IMR-90 (cell line): ENCODE measurements at regions not wholly inside any gene's neighbourhood (a gene's known extent, or its start where the extent isn't known, plus 50 kb on each side); places are given as distances from the start of the nearest gene placed in this dataset.

Experiments used
- ATAC-seq: fragments of 200-7000 bp; cut with Tn5 transposase; 2 replicates; pipeline ENCODE4 v1.9.1; 2020; ENCODE audit warnings: low read depth, mild to moderate bottlenecking, moderate library complexity
- BruUV-seq: library from RNA; stranded (reverse); fragments of 400-500 nt; replicated peaks from 2 replicates; lab custom pipeline; 2021; lab: Mats Ljungman, UMichigan
- CTCF ChIA-PET: fragments of 300-600 bp; formaldehyde crosslinking; extraction: SDS; loops from one replicate; lab custom pipeline; 2021; ENCODE audit warnings: antibody characterized with exemption; lab: Yijun Ruan, JAX
- POLR2A ChIA-PET: fragments of 300-600 bp; sonication (Branson Sonifier 250); formaldehyde crosslinking; loops from one replicate; lab custom pipeline; 2022; ENCODE audit warnings: antibody characterized with exemption; ENCODE audit not compliant: unreplicated experiment; lab: Charles Lee
- DNase-seq: peaks from one replicate; pipeline ENCODE4 v3.0.0; 2013
- H2AFZ ChIP-seq: replicated peaks from 2 replicates; pipeline ENCODE3; 2013; ENCODE audit warnings: low read length, mild to moderate bottlenecking; ENCODE audit not compliant: poor library complexity
- H2AK5ac ChIP-seq: 2 replicates; pipeline ENCODE4 v1.6.1; 2013; ENCODE audit warnings: low read depth, low read length, inconsistent platforms
- H2AK9ac ChIP-seq: replicated peaks from 2 replicates; pipeline ENCODE3; 2013; ENCODE audit warnings: mild to moderate bottlenecking, low read depth, low read length, moderate library complexity; ENCODE audit not compliant: poor library complexity
- H2BK120ac ChIP-seq: 2 replicates; pipeline ENCODE4 v1.6.1; 2013; ENCODE audit warnings: low read depth, low read length, inconsistent platforms
- H2BK15ac ChIP-seq: 3 replicates; pipeline ENCODE4 v1.6.1; 2013; ENCODE audit warnings: low read depth, low read length, inconsistent platforms
- H2BK20ac ChIP-seq: 2 replicates; pipeline ENCODE4 v1.6.1; 2013; ENCODE audit warnings: low read depth, mild to moderate bottlenecking, inconsistent platforms, low read length, moderate library complexity
- H2BK5ac ChIP-seq: 2 replicates; pipeline ENCODE4 v1.6.1; 2013; ENCODE audit warnings: mild to moderate bottlenecking, low read depth, low read length, inconsistent platforms; ENCODE audit not compliant: poor library complexity, severe bottlenecking
- H3K14ac ChIP-seq: replicated peaks from 2 replicates; pipeline ENCODE4 v1.6.1; 2013; ENCODE audit warnings: low read depth, low read length, inconsistent platforms
- H3K18ac ChIP-seq: 2 replicates; pipeline ENCODE4 v1.6.1; 2013; ENCODE audit warnings: low read depth, low read length, control low read depth
- H3K23ac ChIP-seq: 2 replicates; pipeline ENCODE4 v1.6.1; 2013; ENCODE audit warnings: low read depth, low read length, inconsistent platforms
- H3K27ac ChIP-seq: 2 replicates; pipeline ENCODE4 v1.5.1; 2013; ENCODE audit warnings: mild to moderate bottlenecking, control low read depth, low read length; ENCODE audit not compliant: insufficient read depth
- H3K27me3 ChIP-seq: 2 replicates; pipeline ENCODE4 v1.6.1; 2013; ENCODE audit warnings: low read length; ENCODE audit not compliant: control insufficient read depth, insufficient read depth
- H3K36me3 ChIP-seq: 2 replicates; pipeline ENCODE4 v1.6.1; 2013; ENCODE audit warnings: low read length, mixed read lengths; ENCODE audit not compliant: control insufficient read depth, insufficient read depth
- H3K4ac ChIP-seq: 2 replicates; pipeline ENCODE4 v1.6.1; 2013; ENCODE audit warnings: low read depth, low read length, inconsistent platforms
- H3K4me1 ChIP-seq: 2 replicates; pipeline ENCODE4 v1.6.1; 2013; ENCODE audit warnings: low read length, mixed read lengths; ENCODE audit not compliant: control insufficient read depth, insufficient read depth
- H3K4me2 ChIP-seq: 2 replicates; pipeline ENCODE4 v1.6.1; 2013; ENCODE audit warnings: low read depth, mild to moderate bottlenecking, control low read depth, low read length, moderate library complexity
- H3K4me3 ChIP-seq: 2 replicates; pipeline ENCODE4 v1.5.1; 2013; ENCODE audit warnings: low read depth, mild to moderate bottlenecking, control low read depth, low read length, moderate library complexity; ENCODE audit not compliant: insufficient read depth
- H3K56ac ChIP-seq: 2 replicates; pipeline ENCODE4 v1.6.1; 2013; ENCODE audit warnings: low read length, inconsistent platforms; ENCODE audit not compliant: insufficient read depth; ENCODE audit errors: extremely low read depth
- H3K79me1 ChIP-seq, 2 experiments: 2 replicates each; pipeline ENCODE4 v1.6.1; 2013; ENCODE audit warnings: low read length in 2 of 2, inconsistent platforms in 1 of 2, low read depth in 1 of 2
- H3K9ac ChIP-seq: 2 replicates; pipeline ENCODE4 v1.6.1; 2013; ENCODE audit warnings: low read depth, low read length, control low read depth
- H3K9me1 ChIP-seq: 2 replicates; pipeline ENCODE4 v1.6.1; 2013; ENCODE audit warnings: low read length, inconsistent platforms; ENCODE audit not compliant: insufficient read depth
- H3K9me3 ChIP-seq: 2 replicates; pipeline ENCODE4 v1.6.1; 2013; ENCODE audit warnings: low read length; ENCODE audit not compliant: control insufficient read depth, insufficient read depth
- H4K20me1 ChIP-seq: 2 replicates; pipeline ENCODE4 v1.6.1; 2013; ENCODE audit warnings: low read length, inconsistent platforms; ENCODE audit not compliant: insufficient read depth
- H4K5ac ChIP-seq: 2 replicates; pipeline ENCODE4 v1.6.1; 2013; ENCODE audit warnings: mild to moderate bottlenecking, low read depth, low read length, control low read depth
- H4K8ac ChIP-seq, 2 experiments: 2 replicates each; pipeline ENCODE4 v1.6.1; 2013; ENCODE audit warnings: low read depth in 2 of 2, low read length in 2 of 2, control low read depth in 1 of 2, inconsistent platforms in 1 of 2
- H4K91ac ChIP-seq: 2 replicates; pipeline ENCODE4 v1.6.1; 2013; ENCODE audit warnings: low read depth, low read length, inconsistent platforms; ENCODE audit not compliant: insufficient read depth
- CHD1 ChIP-seq: IDR thresholded peaks from 2 replicates; pipeline ENCODE4 v1.6.1; 2012; ENCODE audit warnings: low read depth, low read length, improper control_type of control experiment
- ELK1 ChIP-seq: fragments of 150-350 bp; IDR thresholded peaks from 2 replicates; pipeline ENCODE4 v1.6.1; 2016; ENCODE audit warnings: low read depth, mild to moderate bottlenecking, low read length, moderate library complexity, borderline replicate concordance
- MAZ ChIP-seq: IDR thresholded peaks from 2 replicates; pipeline ENCODE4 v1.6.1; 2012; ENCODE audit warnings: low read depth, mild to moderate bottlenecking, low read length, improper control_type of control experiment, moderate library complexity, borderline replicate concordance
- RAD21 ChIP-seq: IDR thresholded peaks from 2 replicates; pipeline ENCODE4 v1.6.1; 2012; ENCODE audit warnings: low read length, improper control_type of control experiment
- RCOR1 ChIP-seq: IDR thresholded peaks from 2 replicates; pipeline ENCODE4 v1.6.1; 2012; ENCODE audit warnings: mild to moderate bottlenecking, low read length, improper control_type of control experiment; ENCODE audit not compliant: insufficient replicate concordance
- USF2 ChIP-seq: fragments of 150-350 bp; IDR thresholded peaks from 2 replicates; pipeline ENCODE4 v1.6.1; 2017; ENCODE audit warnings: mild to moderate bottlenecking, antibody characterized with exemption, low read length, low read depth
- dilution Hi-C: fragments of 300-500 bp; cut with HindIII; formaldehyde crosslinking; loops from one replicate; pipeline ENCODE4 v1.14.3; 2018; ENCODE audit warnings: low sequenced_read_pairs; ENCODE audit not compliant: unreplicated experiment
- in situ Hi-C: fragments of 300-500 bp; cut with MboI; formaldehyde crosslinking; loops from 3 replicates; pipeline ENCODE4 v1.14.3; 2019; ENCODE audit warnings: low sequenced_read_pairs, inconsistent platforms, mixed read lengths
- intact Hi-C: fragments of 100-400 bp; cut with micrococcal nuclease; formaldehyde crosslinking; loops from 2 replicates; pipeline ENCODE4 v1.10.0; 2022

GRCh38 chr15:49741712-49742111, 120.9 kb downstream of the DTWD1 start:
- DNase-seq = no peak
- ChIA-PET POLR2A (no interaction called here), CTCF (no interaction called here)
- no peak overlapping the region for H3K56ac ChIP-seq
- H3K18ac ChIP-seq = no peak overlapping the region
- H4K5ac ChIP-seq = no peak overlapping the region
- H3K9me3 ChIP-seq = no peaks in the 10 kb centered on the region
- no peak for ATAC-seq
- H3K79me1 ChIP-seq = no peaks in the 10 kb centered on the region
- no peaks in the 10 kb centered on the region for H4K20me1 ChIP-seq
- H2BK120ac ChIP-seq = no peak overlapping the region
- no peak overlapping the region for H2BK5ac ChIP-seq
- no peaks in the 10 kb centered on the region for H3K36me3 ChIP-seq
- dilution Hi-C loops (no loop called here), in situ Hi-C loops (no loop called here), intact Hi-C loops (no loop called here)
- H3K9me1 ChIP-seq = no peaks in the 10 kb centered on the region
- no peak overlapping the region for H3K4me2 ChIP-seq
- no peak overlapping the region for H3K4me3 ChIP-seq
- H4K91ac ChIP-seq = no peak overlapping the region
- H3K23ac ChIP-seq = no peak overlapping the region
- TF ChIP-seq ELK1 (no peak), RCOR1 (no peak), USF2 (no peak), MAZ (no peak), RAD21 (no peak), CHD1 (no peak)
- H2BK15ac ChIP-seq = no peak overlapping the region
- no peak overlapping the region for H2AFZ ChIP-seq
- H3K27ac ChIP-seq = no peak overlapping the region
- no peak overlapping the region for H4K8ac ChIP-seq
- H3K9ac ChIP-seq = no peak overlapping the region
- H2BK20ac ChIP-seq = no peak overlapping the region
- H3K14ac ChIP-seq = no peak overlapping the region
- no peak overlapping the region for H2AK5ac ChIP-seq
- no TSS peak for BruUV-seq
- H3K27me3 ChIP-seq = no peaks in the 10 kb centered on the region
- no peaks in the 10 kb centered on the region for H3K4me1 ChIP-seq
- no peak overlapping the region for H2AK9ac ChIP-seq
- H3K4ac ChIP-seq = no peak overlapping the region
